OCI-LY7 (cell line): ENCODE measurements at regions not wholly inside any gene's neighbourhood (a gene's known extent, or its start where the extent isn't known, plus 50 kb on each side); places are given as distances from the start of the nearest gene placed in this dataset.

Experiments used
- BruUV-seq: library from RNA; stranded (reverse); fragments of 400-500 nt; replicated peaks from 2 replicates; lab custom pipeline; 2021; lab: Mats Ljungman, UMichigan
- CTCF ChIA-PET: fragments of 300-600 bp; sonication (Branson Sonifier 250); formaldehyde crosslinking; loops from one replicate; lab custom pipeline; 2022; ENCODE audit warnings: antibody characterized with exemption; ENCODE audit not compliant: unreplicated experiment; lab: Charles Lee
- POLR2A ChIA-PET: fragments of 300-600 bp; sonication (Branson Sonifier 250); formaldehyde crosslinking; loops from one replicate; lab custom pipeline; 2022; ENCODE audit warnings: antibody characterized with exemption; lab: Charles Lee
- DNase-seq: peaks from one replicate; pipeline ENCODE4 v3.0.0-alpha.2; 2015; ENCODE audit warnings: low spot score
- H2AFZ ChIP-seq: fragments of 200-600 bp; sonication (generic), shearing (Covaris generic); 2 replicates; pipeline ENCODE4 v1.6.1; 2014; ENCODE audit warnings: mild to moderate bottlenecking, antibody characterized with exemption, low read length, moderate library complexity
- H3K27ac ChIP-seq: fragments of 200-600 bp; sonication (generic); 2 replicates; pipeline ENCODE4 v1.5.1; 2014; ENCODE audit warnings: mixed run types, low read depth, mild to moderate bottlenecking, moderate library complexity, low read length, inconsistent platforms; ENCODE audit not compliant: poor library complexity, severe bottlenecking
- H3K36me3 ChIP-seq: fragments of 200-600 bp; sonication (generic); 2 replicates; pipeline ENCODE4 v1.6.1; 2014; ENCODE audit warnings: mild to moderate bottlenecking, antibody characterized with exemption, low read length, moderate library complexity, mixed read lengths; ENCODE audit not compliant: insufficient read depth
- H3K4me1 ChIP-seq: fragments of 200-600 bp; sonication (generic); 2 replicates; pipeline ENCODE4 v1.5.1; 2014; ENCODE audit warnings: mild to moderate bottlenecking, low read length; ENCODE audit not compliant: insufficient read depth, poor library complexity, severe bottlenecking
- H3K4me2 ChIP-seq: fragments of 200-600 bp; sonication (generic); 2 replicates; pipeline ENCODE4 v1.6.1; 2014; ENCODE audit warnings: mild to moderate bottlenecking, low read length
- H3K4me3 ChIP-seq: fragments of 200-600 bp; sonication (generic); 2 replicates; pipeline ENCODE4 v1.5.1; 2014; ENCODE audit warnings: mild to moderate bottlenecking, low read depth, low read length; ENCODE audit not compliant: poor library complexity, severe bottlenecking
- H3K79me2 ChIP-seq: fragments of 200-600 bp; sonication (generic); 2 replicates; pipeline ENCODE4 v1.6.1; 2016; ENCODE audit warnings: low read depth, mild to moderate bottlenecking, low read length, moderate library complexity, mixed read lengths; ENCODE audit not compliant: insufficient read depth
- H3K9me2 ChIP-seq: fragments of 200-600 bp; sonication (generic); 2 replicates; pipeline ENCODE4 v1.6.1; 2016; ENCODE audit warnings: mild to moderate bottlenecking, low read length, mixed read lengths; ENCODE audit not compliant: insufficient read depth
- H3K9me3 ChIP-seq: fragments of 200-600 bp; sonication (generic); 2 replicates; pipeline ENCODE4 v1.6.1; 2014; ENCODE audit warnings: mild to moderate bottlenecking, mixed run types, low read length, mixed read lengths
- H4K20me1 ChIP-seq: fragments of 200-600 bp; sonication (generic); 2 replicates; pipeline ENCODE4 v1.6.1; 2014; ENCODE audit warnings: mild to moderate bottlenecking, antibody characterized with exemption, low read length, moderate library complexity, mixed read lengths; ENCODE audit not compliant: insufficient read depth
- EZH2phosphoT487 ChIP-seq: fragments of 200-600 bp; sonication (generic); IDR thresholded peaks from 2 replicates; pipeline ENCODE4 v1.6.1; 2018; ENCODE audit warnings: low read depth, borderline replicate concordance, mild to moderate bottlenecking, mixed run types, antibody characterized with exemption, low read length, moderate library complexity, mixed read lengths
- intact Hi-C: fragments of 100-400 bp; cut with micrococcal nuclease; formaldehyde crosslinking; loops from one replicate; pipeline ENCODE4 v1.10.0; 2022; ENCODE audit not compliant: unreplicated experiment
- TF ChIP-seq, protein P1 (sequence below): fragments of 200-600 bp; sonication (generic); conservative IDR thresholded peaks from 2 replicates; pipeline ENCODE4 v1.5.1; 2014; ENCODE audit warnings: mild to moderate bottlenecking, antibody characterized with exemption, low read length, moderate library complexity, mixed read lengths

DNA sequence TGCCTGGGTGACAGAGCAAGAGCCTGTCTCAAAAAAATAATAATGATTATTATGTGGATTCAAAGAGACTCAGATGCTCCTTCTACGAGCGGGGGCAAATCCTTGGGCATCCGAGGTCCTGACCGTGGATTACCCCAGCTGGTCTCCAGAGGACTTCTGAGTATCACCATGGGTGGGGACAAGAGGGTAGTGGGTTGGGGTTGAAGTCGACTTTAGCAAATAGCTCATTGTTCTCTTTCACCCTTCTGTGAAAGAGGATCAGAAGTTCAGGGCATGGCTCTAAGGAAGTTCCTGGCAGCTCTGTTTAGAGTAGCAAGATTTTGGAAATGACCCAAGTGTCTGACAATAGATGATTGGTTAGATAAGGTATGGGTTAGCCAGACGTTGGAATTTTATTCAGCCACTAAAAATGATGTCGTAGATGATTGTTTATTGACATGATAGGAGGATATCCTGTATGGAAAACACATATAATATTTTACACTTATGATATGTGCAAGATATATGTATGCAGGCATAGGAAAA lies 59.0 kb upstream of the SPRED2 start:
- no peaks in the 10 kb centered on the region for H3K9me2 ChIP-seq
- TF ChIP-seq, protein P1, sequence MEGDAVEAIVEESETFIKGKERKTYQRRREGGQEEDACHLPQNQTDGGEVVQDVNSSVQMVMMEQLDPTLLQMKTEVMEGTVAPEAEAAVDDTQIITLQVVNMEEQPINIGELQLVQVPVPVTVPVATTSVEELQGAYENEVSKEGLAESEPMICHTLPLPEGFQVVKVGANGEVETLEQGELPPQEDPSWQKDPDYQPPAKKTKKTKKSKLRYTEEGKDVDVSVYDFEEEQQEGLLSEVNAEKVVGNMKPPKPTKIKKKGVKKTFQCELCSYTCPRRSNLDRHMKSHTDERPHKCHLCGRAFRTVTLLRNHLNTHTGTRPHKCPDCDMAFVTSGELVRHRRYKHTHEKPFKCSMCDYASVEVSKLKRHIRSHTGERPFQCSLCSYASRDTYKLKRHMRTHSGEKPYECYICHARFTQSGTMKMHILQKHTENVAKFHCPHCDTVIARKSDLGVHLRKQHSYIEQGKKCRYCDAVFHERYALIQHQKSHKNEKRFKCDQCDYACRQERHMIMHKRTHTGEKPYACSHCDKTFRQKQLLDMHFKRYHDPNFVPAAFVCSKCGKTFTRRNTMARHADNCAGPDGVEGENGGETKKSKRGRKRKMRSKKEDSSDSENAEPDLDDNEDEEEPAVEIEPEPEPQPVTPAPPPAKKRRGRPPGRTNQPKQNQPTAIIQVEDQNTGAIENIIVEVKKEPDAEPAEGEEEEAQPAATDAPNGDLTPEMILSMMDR: no peak
- no peak for TF ChIP-seq EZH2phosphoT487
- DNase-seq: no peak
- ChIA-PET CTCF (no interaction called here), POLR2A (interaction anchor here (0.6 kb wide), 1 partner anchor 14 kb away, joined by 4 read pairs; no protein-coding TSS in a partner anchor)
- intact Hi-C loops: no loop called here
- H4K20me1 ChIP-seq: no peaks in the 10 kb centered on the region
- H2AFZ ChIP-seq: no peak overlapping the region
- no peaks in the 10 kb centered on the region for H3K4me1 ChIP-seq
- H3K4me2 ChIP-seq: no peak overlapping the region
- H3K79me2 ChIP-seq: no peaks in the 10 kb centered on the region
- BruUV-seq: no TSS peak
- no peaks in the 10 kb centered on the region for H3K36me3 ChIP-seq
- H3K4me3 ChIP-seq: no peak overlapping the region
- H3K27ac ChIP-seq: no peak overlapping the region
- H3K9me3 ChIP-seq: no peaks in the 10 kb centered on the region

GRCh38 chr2:65490222-65490621 lies 57.8 kb upstream of the SPRED2 start:
- intact Hi-C loops: no loop called here
- Histone ChIP-seq H3K4me3 (no peak overlapping the region), H3K27ac (no peak overlapping the region), H3K4me2 (no peak overlapping the region), H3K79me2 (no peaks in the 10 kb centered on the region), H2AFZ (no peak overlapping the region), H4K20me1 (no peaks in the 10 kb centered on the region), H3K9me3 (no peaks in the 10 kb centered on the region), H3K4me1 (no peaks in the 10 kb centered on the region), H3K9me2 (no peaks in the 10 kb centered on the region), H3K36me3 (no peaks in the 10 kb centered on the region)
- ChIA-PET CTCF (no interaction called here), POLR2A (interaction anchor here (0.5 kb wide), 1 partner anchor 83 kb away, joined by 3 read pairs; no protein-coding TSS in a partner anchor)
- no peak for TF ChIP-seq EZH2phosphoT487
- TF ChIP-seq, protein P1: no peak
- DNase-seq: no peak
- no TSS peak for BruUV-seq

DNA sequence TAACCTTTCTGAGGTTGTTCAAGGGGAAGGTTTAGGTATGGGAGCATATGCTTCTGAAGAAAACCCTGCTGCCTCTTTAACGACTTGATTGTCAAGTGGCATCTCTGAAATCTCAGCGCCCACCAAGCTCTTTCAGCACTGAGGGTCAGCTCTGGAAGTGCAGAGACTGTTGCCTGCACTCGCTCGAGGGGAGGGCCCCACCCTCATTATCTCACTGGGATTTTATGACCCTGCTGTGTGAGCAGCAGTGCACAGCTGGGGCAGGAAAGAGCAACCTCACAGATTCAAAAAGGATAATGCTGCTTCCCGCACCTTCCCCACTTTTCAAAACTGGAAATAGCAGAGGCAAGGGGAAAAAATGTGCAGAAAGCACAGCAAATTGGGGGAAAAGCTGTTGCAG lies 56.9 kb upstream of the SPRED2 start:
- no peaks in the 10 kb centered on the region for H3K79me2 ChIP-seq
- ChIA-PET CTCF (no interaction called here), POLR2A (no interaction called here)
- no peaks in the 10 kb centered on the region for H3K9me3 ChIP-seq
- no peak overlapping the region for H3K4me3 ChIP-seq
- intact Hi-C loops: loop anchor here (5.0 kb wide), 1 partner anchor 37 kb away; no protein-coding TSS in a partner anchor
- H3K27ac ChIP-seq: no peak overlapping the region
- H4K20me1 ChIP-seq: no peaks in the 10 kb centered on the region
- no peak overlapping the region for H2AFZ ChIP-seq
- no peaks in the 10 kb centered on the region for H3K9me2 ChIP-seq
- no peak for DNase-seq
- no peaks in the 10 kb centered on the region for H3K36me3 ChIP-seq
- TF ChIP-seq EZH2phosphoT487: no peak
- TF ChIP-seq, protein P1: no peak
- no peak overlapping the region for H3K4me2 ChIP-seq
- no TSS peak for BruUV-seq
- H3K4me1 ChIP-seq: no peaks in the 10 kb centered on the region
